Epithelial cell of esophagus (primary cell): ENCODE measurements at regions not wholly inside any gene's neighbourhood (a gene's known extent, or its start where the extent isn't known, plus 50 kb on each side); places are given as distances from the start of the nearest gene placed in this dataset.
A peak's percentile ranks its signal among the peaks of the same experiment; 100 is the strongest.
"Not testable (repeated sequence)": the region's sequence is repeated elsewhere in the genome, so short reads cannot be mapped to it uniquely, and the experiment has no call there.

Source experiments
- DNase-seq: peaks from one replicate; pipeline ENCODE4 v3.0.0; 2010; ENCODE audit warnings: low read depth
- H3K4me3 ChIP-seq: 2 replicates; pipeline ENCODE4 v1.5.1; 2011; ENCODE audit warnings: mild to moderate bottlenecking, low read length, control low read depth
- TF ChIP-seq, protein P1 (sequence below): IDR thresholded peaks from 2 replicates; pipeline ENCODE4 v1.5.1; 2011; ENCODE audit warnings: low read depth, mild to moderate bottlenecking, low read length, control low read depth, inconsistent platforms; ENCODE audit not compliant: insufficient read depth; ENCODE audit errors: missing control alignments

DNA sequence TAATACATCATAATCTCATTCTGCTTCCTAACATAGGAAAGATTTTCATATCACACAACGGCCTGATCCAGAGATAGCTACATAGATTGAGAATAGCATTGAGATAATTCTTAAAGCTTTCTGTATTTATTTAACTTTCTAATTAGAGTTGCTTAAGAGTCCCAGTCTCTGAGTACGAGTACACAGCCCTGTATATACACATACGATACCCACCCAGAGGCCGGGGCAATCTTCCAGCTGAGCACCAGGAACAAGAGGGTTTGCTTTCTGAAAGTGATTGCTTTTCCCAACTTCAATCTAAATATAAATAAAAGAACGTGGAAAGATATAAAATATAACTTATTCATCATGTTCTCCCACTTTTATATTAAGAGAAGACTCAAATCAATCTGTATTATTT, 313.8 kb downstream of the COL12A1 start:
- no peak overlapping the region for H3K4me3 ChIP-seq
- TF ChIP-seq, protein P1, sequence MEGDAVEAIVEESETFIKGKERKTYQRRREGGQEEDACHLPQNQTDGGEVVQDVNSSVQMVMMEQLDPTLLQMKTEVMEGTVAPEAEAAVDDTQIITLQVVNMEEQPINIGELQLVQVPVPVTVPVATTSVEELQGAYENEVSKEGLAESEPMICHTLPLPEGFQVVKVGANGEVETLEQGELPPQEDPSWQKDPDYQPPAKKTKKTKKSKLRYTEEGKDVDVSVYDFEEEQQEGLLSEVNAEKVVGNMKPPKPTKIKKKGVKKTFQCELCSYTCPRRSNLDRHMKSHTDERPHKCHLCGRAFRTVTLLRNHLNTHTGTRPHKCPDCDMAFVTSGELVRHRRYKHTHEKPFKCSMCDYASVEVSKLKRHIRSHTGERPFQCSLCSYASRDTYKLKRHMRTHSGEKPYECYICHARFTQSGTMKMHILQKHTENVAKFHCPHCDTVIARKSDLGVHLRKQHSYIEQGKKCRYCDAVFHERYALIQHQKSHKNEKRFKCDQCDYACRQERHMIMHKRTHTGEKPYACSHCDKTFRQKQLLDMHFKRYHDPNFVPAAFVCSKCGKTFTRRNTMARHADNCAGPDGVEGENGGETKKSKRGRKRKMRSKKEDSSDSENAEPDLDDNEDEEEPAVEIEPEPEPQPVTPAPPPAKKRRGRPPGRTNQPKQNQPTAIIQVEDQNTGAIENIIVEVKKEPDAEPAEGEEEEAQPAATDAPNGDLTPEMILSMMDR = no peak
- no peak for DNase-seq

DNA sequence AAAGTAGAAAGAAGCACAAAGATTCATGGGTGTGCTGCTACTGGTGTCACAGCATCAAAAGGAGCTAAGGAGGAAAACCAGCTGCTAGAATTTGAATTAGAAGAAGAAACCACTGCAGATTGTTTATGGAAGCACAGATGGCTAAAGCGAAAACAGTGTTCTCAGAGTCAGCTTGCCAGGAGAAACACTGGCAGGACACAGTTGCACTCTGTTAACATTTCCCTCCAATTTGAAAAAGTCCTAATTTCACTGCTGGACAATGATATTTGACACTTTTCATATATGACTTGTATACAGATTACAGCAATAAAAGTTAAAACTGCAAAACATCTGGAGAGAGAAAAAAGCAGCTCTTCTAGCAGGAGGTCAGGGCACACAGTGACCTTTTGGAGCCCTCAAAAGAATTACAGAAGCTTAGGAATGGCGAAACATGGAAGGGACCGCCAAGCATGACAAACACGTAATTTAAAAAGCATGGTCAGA, 314.5 kb downstream of the COL12A1 start:
- no peak for DNase-seq
- no peak overlapping the region for H3K4me3 ChIP-seq
- TF ChIP-seq, protein P1 = no peak

DNA sequence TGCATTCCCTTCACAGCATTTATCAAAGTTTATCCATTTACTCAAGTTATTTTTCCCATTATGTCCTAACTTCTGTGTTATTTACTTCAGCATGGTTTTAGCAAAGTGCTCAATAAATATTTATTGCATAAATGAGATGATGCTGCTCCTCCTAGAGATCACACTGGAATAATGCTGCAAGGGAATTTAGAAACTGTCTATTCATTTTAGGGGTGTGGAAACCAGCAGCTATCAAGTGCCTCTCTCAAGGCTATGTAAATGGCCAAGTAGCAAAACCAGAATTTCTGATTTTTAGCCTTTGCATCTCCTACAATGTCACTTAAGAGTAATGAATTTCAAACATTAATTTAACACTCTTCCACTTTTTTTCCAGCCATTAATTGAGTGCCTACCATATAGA, 316.2 kb downstream of the COL12A1 start:
- no peak for DNase-seq
- TF ChIP-seq, protein P1 = no peak
- no peak overlapping the region for H3K4me3 ChIP-seq

DNA sequence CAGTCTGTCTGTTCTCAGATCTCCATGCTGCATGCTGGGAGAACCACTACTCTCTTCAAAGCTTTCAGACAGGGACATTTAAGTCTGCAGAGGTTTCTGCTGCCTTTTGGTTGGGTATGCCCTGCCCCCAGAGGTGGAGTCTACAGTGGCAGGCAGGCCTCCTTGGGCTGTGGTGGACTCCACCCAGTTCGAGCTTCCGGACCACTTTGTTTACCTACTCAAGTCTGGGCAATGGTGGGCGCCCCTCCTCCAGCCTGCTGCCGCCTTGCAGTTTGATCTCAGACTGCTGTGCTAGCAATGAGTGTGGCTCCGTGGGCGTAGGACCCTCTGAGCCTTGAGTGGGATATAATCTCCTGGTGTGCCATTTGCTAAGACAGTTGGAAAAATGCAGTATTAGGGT, 317.1 kb downstream of the COL12A1 start:
- not testable (repeated sequence) for H3K4me3 ChIP-seq
- peak; percentile 16 for DNase-seq

DNA sequence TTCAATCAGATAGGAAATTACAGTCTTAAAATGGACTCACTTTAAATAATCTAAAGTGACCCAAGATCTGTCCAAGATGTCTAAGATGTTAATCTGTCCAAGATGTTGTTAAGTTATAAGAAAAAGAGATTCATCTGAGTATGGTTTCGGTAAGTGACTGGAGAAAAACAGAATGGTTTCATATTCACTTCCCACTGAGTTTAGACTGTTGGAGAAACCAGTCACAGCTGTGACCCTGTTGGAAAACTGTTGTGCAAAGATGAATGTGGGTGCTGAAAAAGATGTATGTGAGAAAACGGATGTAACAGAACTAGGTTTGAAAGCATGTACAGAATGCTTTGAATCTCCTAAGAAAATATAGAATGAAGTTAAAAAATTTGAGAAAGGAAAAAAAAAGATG, 325.9 kb downstream of the COL12A1 start:
- TF ChIP-seq, protein P1 = no peak
- no peak for DNase-seq
- no peak overlapping the region for H3K4me3 ChIP-seq

DNA sequence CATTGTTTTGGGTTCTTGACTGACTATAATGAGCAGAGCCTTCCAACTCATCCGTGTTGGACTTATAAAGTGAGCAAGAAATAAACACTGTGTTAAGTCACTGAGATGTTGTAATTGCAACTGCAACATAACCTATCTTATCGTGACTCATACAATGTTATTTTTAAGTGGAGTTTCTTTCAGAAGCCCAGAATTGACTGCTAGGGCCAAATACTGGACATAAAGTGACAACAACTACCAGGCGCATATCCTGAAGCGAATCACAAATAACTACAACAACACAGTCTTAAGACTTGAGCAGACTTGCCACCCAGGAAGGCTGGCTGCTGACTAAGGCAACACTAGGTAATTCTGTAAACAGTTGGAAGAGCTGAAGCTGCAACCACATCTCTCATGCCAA, 326.6 kb downstream of the COL12A1 start:
- no peak overlapping the region for H3K4me3 ChIP-seq
- TF ChIP-seq, protein P1 = no peak
- peak; percentile 96 for DNase-seq

DNA sequence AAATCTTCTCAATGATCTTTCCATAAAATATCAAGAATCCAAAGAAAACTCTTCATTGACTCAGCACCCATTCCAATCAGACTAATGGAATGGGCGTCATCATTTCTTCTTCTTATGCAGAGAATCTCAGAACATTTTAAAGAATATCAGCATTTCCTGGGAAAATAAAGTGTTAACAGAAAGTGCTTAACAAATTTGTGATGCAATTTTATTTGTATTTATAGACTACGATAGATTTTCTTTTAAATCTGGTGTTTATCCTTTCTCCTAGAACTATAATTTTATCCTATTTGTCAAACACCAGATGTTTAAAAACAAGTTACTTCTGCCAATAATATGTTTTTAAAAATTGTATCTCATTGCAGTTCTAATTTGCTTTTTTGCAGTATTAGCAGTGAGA, 330.7 kb downstream of the COL12A1 start:
- DNase-seq = no peak
- TF ChIP-seq, protein P1 = no peak

DNA sequence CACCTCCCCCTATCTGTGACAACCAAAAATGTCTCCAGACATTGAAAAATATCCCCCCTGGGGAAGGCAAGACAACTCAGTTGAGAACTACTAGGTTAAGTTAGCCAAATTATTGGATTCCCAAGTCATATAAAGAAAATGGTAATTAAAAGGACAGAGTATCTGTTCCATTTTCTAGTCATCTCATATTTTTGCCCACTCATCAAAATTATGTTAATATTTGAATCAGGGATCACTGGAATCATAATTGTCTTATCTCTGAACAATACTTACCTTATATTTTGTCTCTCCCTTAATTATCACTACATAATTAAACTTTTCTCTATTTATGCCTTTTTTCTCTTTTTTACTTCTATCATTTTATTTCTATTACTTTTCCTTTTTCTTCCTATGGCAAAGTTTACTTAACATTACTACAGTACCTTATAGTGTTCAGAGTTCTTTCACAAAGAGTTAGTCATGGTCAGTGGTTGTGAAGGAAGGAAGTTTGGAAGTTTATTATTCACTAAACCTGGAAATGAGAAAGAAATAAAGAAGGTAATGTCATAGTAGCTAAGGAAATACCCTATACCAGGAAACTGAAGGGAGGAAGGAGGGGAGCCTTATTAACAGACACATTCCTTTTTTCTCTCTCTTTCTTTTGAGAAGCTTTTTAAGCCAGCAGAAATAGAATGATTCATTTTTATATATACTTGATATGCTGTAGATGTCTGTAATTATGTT, 332.9 kb downstream of the COL12A1 start:
- TF ChIP-seq, protein P1 = no peak
- DNase-seq = no peak
- H3K4me3 ChIP-seq = no peak overlapping the region

More for the DNA sequence above, 330.7 kb downstream of the COL12A1 start:
- H3K4me3 ChIP-seq = no peak overlapping the region
